ENCODE measurements at regions not wholly inside any gene's neighbourhood (a gene's known extent, or its start where the extent isn't known, plus 50 kb on each side); places are given as distances from the start of the nearest gene placed in this dataset.

GRCh38 chr2:12613137-12613835 lies 103.5 kb upstream of the TRIB2 start:
- TF ChIP-seq POLR2AphosphoS5 (IDR thresholded peaks at IDR 0.05; ENCODE audit: low read depth, low read length) = no peak
- TF ChIP-seq POLR2A (IDR thresholded peaks at IDR 0.05; ENCODE audit: low read depth, low read length) = no peak
- TF ChIP-seq TAF1 (IDR thresholded peaks at IDR 0.05; ENCODE audit: borderline replicate concordance, low read depth, low read length) = no peak
